ENCODE measurements at regions not wholly inside any gene's neighbourhood (a gene's known extent, or its start where the extent isn't known, plus 50 kb on each side); places are given as distances from the start of the nearest gene placed in this dataset.

GRCh38 chr3:78497767-78498166, 1270.0 kb downstream of the ROBO1 start:
- Histone ChIP-seq H3K4me3 (ENCODE audit: control insufficient read depth in 2 of 3, extremely low read depth in 1 of 3, insufficient read depth in 2 of 3, low read depth in 1 of 3, low read length in 3 of 3) (no peak overlapping the region), H3K4me1 (ENCODE audit: control insufficient read depth, extremely low read depth, insufficient read depth, low read length) (no peaks in the 10 kb centered on the region), H3K9ac (ENCODE audit: control insufficient read depth, extremely low read depth, insufficient read depth, low read length) (no peak overlapping the region), H2AFZ (ENCODE audit: control insufficient read depth, low read length) (no peak overlapping the region), H3K27me3 (ENCODE audit: control insufficient read depth, extremely low read depth, insufficient read depth, low read length) (no peaks in the 10 kb centered on the region), H3K9me3 (ENCODE audit: control insufficient read depth, low read depth, low read length) (no peaks in the 10 kb centered on the region), H3K4me2 (ENCODE audit: control insufficient read depth, extremely low read depth, insufficient read depth, low read depth, low read length) (no peak overlapping the region), H3K9me1 (ENCODE audit: control insufficient read depth, extremely low read depth, insufficient read depth, low read length) (no peaks in the 10 kb centered on the region), H3K27ac (ENCODE audit: control insufficient read depth, insufficient read depth, low read length) (no peak overlapping the region), H3K36me3 (ENCODE audit: control insufficient read depth in 2 of 2, extremely low read depth in 1 of 2, insufficient read depth in 2 of 2, low read length in 2 of 2) (no peaks in the 10 kb centered on the region), H4K20me1 (ENCODE audit: control insufficient read depth, extremely low read depth, insufficient read depth, low read length) (no peaks in the 10 kb centered on the region), H3K79me2 (ENCODE audit: control insufficient read depth, insufficient read depth, low read length) (no peaks in the 10 kb centered on the region)
- DNase-seq (ENCODE audit: low read depth, low spot score) = no peak
- no peak for FAIRE-seq
- TF ChIP-seq CTCF (optimal IDR thresholded peaks at IDR 0.05 in 1 of 3, IDR thresholded peaks at IDR 0.05 in 1 of 3, conservative IDR thresholded peaks at IDR 0.05 in 1 of 3; ENCODE audit: extremely low read depth in 1 of 3, insufficient read depth in 2 of 3, low read length in 3 of 3) = peak in 1 of 3 experiments; percentile 5
- TF ChIP-seq EZH2 (IDR thresholded peaks at IDR 0.05; ENCODE audit: low read length) = no peak
- dilution Hi-C loops (cut with MboI; ENCODE audit: extremely low pct_ligation_motif_present, low sequenced_read_pairs) = no loop called here

GRCh38 chr3:78506061-78506460, 1261.7 kb downstream of the ROBO1 start:
- H3K4me1 ChIP-seq (ENCODE audit: control insufficient read depth, extremely low read depth, insufficient read depth, low read length) = peaks cover 8% of the 10 kb centered on the region
- no peak overlapping the region for H2AFZ ChIP-seq (ENCODE audit: control insufficient read depth, low read length)
- no peak overlapping the region for H3K4me3 ChIP-seq (ENCODE audit: control insufficient read depth in 2 of 3, extremely low read depth in 1 of 3, insufficient read depth in 2 of 3, low read depth in 1 of 3, low read length in 3 of 3)
- H3K4me2 ChIP-seq (ENCODE audit: control insufficient read depth, extremely low read depth, insufficient read depth, low read depth, low read length) = no peak overlapping the region
- dilution Hi-C loops (cut with MboI; ENCODE audit: extremely low pct_ligation_motif_present, low sequenced_read_pairs) = no loop called here
- H3K36me3 ChIP-seq (ENCODE audit: control insufficient read depth in 2 of 2, extremely low read depth in 1 of 2, insufficient read depth in 2 of 2, low read length in 2 of 2) = no peaks in the 10 kb centered on the region
- no peaks in the 10 kb centered on the region for H4K20me1 ChIP-seq (ENCODE audit: control insufficient read depth, extremely low read depth, insufficient read depth, low read length)
- no peak overlapping the region for H3K9ac ChIP-seq (ENCODE audit: control insufficient read depth, extremely low read depth, insufficient read depth, low read length)
- H3K9me1 ChIP-seq (ENCODE audit: control insufficient read depth, extremely low read depth, insufficient read depth, low read length) = no peaks in the 10 kb centered on the region
- H3K9me3 ChIP-seq (ENCODE audit: control insufficient read depth, low read depth, low read length) = no peaks in the 10 kb centered on the region
- H3K27ac ChIP-seq (ENCODE audit: control insufficient read depth, insufficient read depth, low read length) = no peak overlapping the region
- no peak for FAIRE-seq
- H3K27me3 ChIP-seq (ENCODE audit: control insufficient read depth, extremely low read depth, insufficient read depth, low read length) = no peaks in the 10 kb centered on the region
- no peak for DNase-seq (ENCODE audit: low read depth, low spot score)
- no peaks in the 10 kb centered on the region for H3K79me2 ChIP-seq (ENCODE audit: control insufficient read depth, insufficient read depth, low read length)
- TF ChIP-seq EZH2 (IDR thresholded peaks at IDR 0.05; ENCODE audit: low read length) (no peak), CTCF (optimal IDR thresholded peaks at IDR 0.05 in 1 of 3, IDR thresholded peaks at IDR 0.05 in 1 of 3, conservative IDR thresholded peaks at IDR 0.05 in 1 of 3; ENCODE audit: extremely low read depth in 1 of 3, insufficient read depth in 2 of 3, low read length in 3 of 3) (no peak)

Data from keratinocyte (primary cell).